GM19395 (cell line): ENCODE measurements at regions not wholly inside any gene's neighbourhood (a gene's known extent, or its start where the extent isn't known, plus 50 kb on each side); places are given as distances from the start of the nearest gene placed in this dataset.

Experiments
- ATAC-seq: cut with Tn5 transposase; IDR thresholded peaks from one replicate; pipeline ENCODE4 v1.9.1; 2021; ENCODE audit warnings: mild to moderate bottlenecking, moderate library complexity; ENCODE audit not compliant: unreplicated experiment

- ATAC-seq = no peak
Measured at GRCh38 chr6:119590066-119590465, 240.5 kb upstream of the MAN1A1 start.

- ATAC-seq = no peak
Measured at GRCh38 chr6:119587537-119587936, 238.0 kb upstream of the MAN1A1 start.

- peak; percentile 96 for ATAC-seq
Measured at GRCh38 chr6:119586250-119586882, 236.8 kb upstream of the MAN1A1 start.

GRCh38 chr6:119584088-119584487 is 234.5 kb upstream of the MAN1A1 start:
- ATAC-seq = no peak

GRCh38 chr6:119581220-119581619 is 231.7 kb upstream of the MAN1A1 start:
- ATAC-seq = no peak

GRCh38 chr6:119575721-119576120 is 226.2 kb upstream of the MAN1A1 start:
- no peak for ATAC-seq

- no peak for ATAC-seq
Measured at GRCh38 chr6:119568580-119568979, 219.0 kb upstream of the MAN1A1 start.

GRCh38 chr6:119566546-119567260 is 217.1 kb upstream of the MAN1A1 start:
- ATAC-seq = no peak

GRCh38 chr6:119565893-119566292 is 216.3 kb upstream of the MAN1A1 start:
- ATAC-seq = no peak

- ATAC-seq = peak; percentile 46
Measured at GRCh38 chr6:119562168-119562567, 212.6 kb upstream of the MAN1A1 start.

GRCh38 chr6:119559586-119559985 is 210.0 kb upstream of the MAN1A1 start:
- ATAC-seq = no peak

- no peak for ATAC-seq
Measured at GRCh38 chr6:119557239-119557638, 207.7 kb upstream of the MAN1A1 start.

GRCh38 chr6:119552021-119552420 is 202.5 kb upstream of the MAN1A1 start:
- ATAC-seq = no peak

GRCh38 chr6:119547024-119547423 is 197.5 kb upstream of the MAN1A1 start:
- no peak for ATAC-seq

- no peak for ATAC-seq
Measured at GRCh38 chr6:119545245-119545644, 195.7 kb upstream of the MAN1A1 start.

GRCh38 chr6:119544325-119545175 is 195.0 kb upstream of the MAN1A1 start:
- no peak for ATAC-seq

GRCh38 chr6:119543332-119543731 is 193.8 kb upstream of the MAN1A1 start:
- ATAC-seq = no peak

GRCh38 chr6:119542037-119542436 is 192.5 kb upstream of the MAN1A1 start:
- ATAC-seq = no peak

- no peak for ATAC-seq
Measured at GRCh38 chr6:119541132-119541905, 191.8 kb upstream of the MAN1A1 start.

GRCh38 chr6:119540417-119540816 is 190.9 kb upstream of the MAN1A1 start:
- ATAC-seq = no peak
